ELF-1 (cell line): ENCODE measurements at regions not wholly inside any gene's neighbourhood (a gene's known extent, or its start where the extent isn't known, plus 50 kb on each side); places are given as distances from the start of the nearest gene placed in this dataset.
"Not testable (repeated sequence)": the region's sequence is repeated elsewhere in the genome, so short reads cannot be mapped to it uniquely, and the experiment has no call there.

Source experiments
- DNase-seq: peaks from one replicate; pipeline ENCODE4 v3.0.0-alpha.2; 2016; ENCODE audit warnings: low read depth, low spot score

DNA sequence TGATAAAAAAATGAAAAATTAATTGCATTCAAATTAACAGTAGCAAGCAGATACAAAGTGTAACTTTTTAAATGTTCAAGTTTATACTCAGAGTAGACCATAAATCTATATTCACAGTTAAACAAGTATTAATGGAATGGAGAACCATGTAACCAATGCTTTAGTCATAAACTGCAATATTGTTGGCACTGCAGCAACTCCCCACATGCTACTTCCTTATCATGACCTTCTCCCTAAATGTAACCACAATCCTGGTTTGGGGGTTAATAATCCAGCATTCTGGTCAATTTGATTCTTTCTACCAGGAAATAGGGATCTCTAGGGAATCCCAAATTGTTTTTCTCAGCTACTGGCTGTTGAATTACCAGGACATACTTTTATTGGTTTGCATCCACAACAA lies 223.9 kb upstream of the DCAF8L1 start:
- DNase-seq = no peak

DNA sequence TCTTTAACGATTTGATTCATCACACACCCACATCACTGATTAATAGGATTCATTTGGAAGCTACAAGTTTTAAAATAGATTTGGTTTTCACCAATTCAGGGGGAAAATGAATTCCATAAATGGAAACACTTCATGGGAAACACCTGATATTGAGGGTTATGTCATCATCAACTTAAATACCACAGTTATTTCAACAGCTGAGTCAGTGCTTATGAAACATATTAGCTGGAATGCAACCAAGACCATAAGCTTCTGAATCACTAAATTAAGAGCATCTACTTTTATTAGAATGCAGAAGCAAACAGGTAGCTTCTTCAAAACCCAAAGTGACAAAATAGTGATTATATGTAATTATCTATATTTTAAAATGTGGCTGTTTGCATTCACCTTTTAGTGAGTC lies 207.8 kb upstream of the DCAF8L1 start:
- DNase-seq = no peak

DNA sequence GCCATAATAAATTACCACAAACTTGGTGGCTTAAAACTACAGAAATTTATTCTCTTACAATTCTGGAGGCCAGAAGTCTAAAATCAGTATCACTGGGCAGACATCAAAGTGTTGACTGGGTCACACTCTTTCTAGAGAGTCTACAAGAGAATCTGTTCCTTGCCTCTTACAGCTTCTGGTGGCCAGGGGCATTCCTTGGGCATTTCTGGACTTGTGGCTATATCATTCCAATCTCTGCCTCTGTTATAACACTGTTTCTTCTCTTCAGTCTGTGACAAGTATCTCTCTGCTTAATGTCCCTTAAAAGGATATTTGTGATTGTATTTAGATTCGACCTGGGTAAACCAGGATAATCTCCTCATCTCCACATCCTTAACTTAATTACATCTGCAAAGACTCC lies 207.3 kb upstream of the DCAF8L1 start:
- no peak for DNase-seq

DNA sequence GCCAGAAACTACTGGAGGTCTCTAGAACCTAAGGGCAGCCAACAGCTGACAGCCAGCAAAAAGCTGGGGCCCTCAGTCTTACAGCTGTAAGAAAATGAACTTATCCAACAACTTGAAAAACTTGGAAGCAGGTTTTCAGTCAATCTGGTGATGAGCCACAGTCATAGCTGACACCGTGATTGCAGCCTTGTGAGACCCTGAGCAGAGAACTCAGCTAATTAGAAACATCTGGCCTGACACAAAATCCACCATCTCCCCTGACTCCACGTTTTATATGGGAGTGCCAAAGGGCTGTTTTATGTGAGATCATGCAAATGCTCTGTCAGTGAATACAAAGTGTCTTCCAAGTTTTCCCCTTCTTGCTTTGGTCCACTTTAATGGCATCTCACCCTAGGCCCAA lies 198.8 kb upstream of the DCAF8L1 start:
- no peak for DNase-seq

DNA sequence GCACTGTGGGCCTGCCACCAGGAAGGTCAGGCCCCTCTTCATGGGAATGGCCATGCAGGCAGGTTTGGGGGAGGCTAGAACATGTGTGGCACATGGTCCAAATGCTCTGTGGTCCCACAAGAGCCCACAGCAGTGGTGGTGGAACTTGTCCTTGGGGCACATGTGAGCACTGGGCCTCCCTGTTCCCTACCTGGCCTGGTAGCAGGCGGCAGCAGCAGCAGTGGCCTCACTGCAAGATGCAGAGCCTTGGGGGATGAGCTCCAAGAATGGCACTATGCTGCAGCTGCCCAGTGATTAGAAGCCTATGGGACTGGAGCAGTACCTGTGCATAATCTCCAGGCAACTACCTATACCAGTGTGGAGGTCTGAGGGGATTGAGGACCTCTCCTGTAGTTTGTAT lies 197.0 kb upstream of the DCAF8L1 start:
- DNase-seq = no peak

DNA sequence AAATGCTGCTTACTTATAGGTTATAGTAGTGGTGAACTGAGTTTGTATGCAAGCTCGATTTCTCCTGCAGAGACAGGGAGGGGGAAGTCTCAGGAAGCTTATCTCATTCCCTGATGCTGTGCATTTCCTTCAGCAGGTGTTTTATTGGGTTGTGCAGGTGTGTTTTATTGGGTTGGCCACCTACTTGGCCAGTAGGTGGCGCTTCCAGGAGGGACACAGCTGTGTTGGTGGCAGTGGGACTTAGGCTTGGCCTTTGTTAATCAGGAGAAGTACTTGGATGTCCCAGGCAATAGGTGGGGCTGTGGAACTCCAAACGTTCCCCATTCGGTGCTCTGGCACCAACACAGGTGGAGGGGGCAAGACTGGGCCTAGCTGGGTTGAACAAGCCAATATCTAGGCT lies 196.0 kb upstream of the DCAF8L1 start:
- peak; percentile 88 for DNase-seq

DNA sequence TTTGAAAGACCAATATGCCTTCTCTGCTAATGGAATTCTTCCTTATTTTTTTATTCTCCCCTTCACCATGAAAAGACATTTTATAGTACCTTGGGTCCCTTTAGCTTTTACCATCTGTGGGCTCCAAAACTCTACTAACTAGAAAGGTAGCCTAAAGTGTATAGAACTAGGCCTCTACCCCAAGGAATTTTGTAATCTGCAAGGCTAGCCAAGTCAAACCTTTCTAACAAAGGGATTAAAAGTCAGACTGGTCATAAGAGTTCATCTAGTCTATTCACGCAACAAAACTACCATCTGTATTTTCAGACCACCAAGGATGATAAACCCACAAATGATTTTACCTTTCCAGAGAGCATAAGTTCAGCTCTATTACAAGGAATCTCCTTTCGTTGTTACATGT lies 189.5 kb upstream of the DCAF8L1 start:
- no peak for DNase-seq

DNA sequence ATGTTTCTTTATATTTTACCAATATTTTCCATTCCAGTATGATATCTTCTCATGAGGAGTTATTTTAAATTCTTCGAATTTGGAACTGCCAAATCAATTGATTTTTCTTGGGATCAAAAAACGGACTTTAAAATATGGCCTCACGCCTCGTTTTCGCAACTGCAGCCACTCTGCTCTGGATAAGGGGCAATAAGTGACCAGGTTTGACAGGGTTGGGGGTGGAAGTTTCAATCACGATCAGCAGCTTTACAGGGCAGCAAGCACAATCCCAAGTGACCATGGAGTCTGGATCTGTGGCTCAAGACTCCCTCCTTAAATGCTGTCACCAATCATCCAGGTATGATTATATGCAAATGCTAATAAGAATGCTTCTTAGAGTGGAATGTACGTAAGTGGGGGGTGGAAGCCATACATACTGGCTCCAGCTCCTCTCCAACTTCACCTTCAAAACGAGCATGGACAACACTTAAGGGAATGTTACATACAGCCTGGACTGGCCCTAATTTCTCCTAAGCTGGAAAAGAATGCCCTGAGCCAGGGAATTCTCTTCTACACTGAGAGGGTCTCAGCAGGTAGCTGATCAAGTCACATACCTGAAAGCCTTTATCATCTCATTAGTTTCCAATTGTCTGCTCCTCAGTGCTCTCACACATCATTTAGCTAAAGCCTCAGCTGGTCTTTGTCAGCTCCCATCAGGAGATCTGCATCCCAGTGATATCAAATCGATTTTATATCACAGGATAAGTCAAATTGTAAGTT lies 176.9 kb upstream of the DCAF8L1 start:
- DNase-seq = peak; percentile 28

DNA sequence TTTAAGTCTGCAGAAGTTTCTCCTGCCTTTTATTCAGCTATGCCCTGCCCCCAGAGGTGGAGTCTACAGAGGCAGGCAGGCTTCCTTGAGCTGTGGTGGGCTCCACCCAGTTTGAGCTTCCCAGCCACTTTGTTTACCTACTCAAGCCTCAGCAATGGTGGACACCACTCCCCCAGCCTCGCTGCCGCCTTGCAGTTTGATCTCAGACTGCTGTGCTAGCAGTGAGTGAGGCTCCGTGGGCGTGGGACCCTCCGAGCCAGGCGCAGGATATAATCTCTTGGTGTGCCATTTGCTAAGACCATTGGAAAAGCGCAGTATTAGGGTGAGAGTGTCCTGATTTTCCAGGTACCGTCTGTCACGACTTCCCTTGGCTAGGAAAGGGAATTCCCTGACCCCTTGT lies 171.0 kb upstream of the DCAF8L1 start:
- DNase-seq = not testable (repeated sequence)

DNA sequence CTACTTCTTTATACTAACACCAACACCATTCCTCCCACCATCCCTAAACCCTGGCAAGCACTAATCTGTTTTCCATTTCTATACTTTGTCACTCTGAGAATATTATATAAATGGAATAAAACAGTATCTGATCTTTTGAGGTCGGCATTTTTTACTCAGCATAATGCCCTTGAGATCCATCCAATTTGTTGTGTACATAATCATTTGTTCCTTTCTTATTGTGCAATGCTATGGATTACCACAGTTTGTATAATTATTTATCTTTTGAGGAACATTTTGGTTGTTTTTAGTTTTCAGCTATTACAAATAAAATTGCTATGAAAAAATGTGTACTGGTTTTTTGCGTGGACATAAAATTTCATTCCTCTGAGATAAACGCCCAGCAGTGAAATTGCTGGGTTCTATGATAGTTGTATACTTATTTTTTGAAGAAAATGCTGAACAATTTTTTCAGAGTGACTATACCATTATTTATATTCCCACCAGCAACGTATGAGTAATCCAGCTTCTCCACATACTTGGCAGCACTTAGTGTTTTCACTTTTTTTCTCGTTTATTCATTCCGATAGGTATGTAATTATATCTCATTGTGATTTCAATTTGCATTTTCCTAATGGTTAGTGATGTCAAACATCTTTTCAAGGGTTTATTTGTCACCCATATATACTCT lies 154.3 kb upstream of the DCAF8L1 start:
- DNase-seq = no peak

DNA sequence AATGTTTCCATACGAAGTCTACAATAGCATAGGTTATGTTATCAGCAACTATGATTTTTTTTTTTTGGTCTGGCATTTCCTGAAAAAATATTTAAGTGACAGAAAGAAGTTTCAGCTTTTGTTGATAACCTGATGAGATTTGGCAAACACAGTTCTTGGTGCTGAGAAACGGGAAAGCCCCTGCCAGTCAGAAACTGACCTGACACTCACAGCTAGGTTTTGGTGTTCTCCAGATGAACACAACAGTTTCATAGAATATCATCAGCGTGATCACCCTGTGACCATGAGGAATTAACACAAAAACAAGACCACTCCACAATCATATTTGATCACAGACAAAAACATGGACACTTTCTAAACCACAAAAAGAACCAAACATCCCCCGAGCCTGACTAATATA lies 152.5 kb upstream of the DCAF8L1 start:
- DNase-seq = no peak

DNA sequence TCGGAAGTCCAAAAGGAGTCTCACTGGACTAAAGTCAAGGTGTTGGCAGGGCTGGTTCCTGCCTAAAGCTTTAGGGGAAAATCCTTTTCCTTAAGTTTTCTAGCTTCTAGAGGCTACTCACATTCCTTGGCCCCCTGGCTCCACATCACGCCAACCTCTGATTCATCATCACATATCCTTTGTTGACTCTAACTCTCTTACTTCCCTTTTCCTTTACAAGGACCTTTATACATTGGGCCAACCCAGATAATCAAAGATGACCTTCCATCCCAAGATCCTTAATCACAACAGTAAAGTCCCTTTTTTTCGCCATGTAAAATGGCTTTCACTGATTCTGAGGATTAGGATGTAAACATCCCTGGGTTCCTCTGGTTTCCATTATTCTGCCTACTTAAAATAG lies 146.4 kb upstream of the DCAF8L1 start:
- DNase-seq = no peak

DNA sequence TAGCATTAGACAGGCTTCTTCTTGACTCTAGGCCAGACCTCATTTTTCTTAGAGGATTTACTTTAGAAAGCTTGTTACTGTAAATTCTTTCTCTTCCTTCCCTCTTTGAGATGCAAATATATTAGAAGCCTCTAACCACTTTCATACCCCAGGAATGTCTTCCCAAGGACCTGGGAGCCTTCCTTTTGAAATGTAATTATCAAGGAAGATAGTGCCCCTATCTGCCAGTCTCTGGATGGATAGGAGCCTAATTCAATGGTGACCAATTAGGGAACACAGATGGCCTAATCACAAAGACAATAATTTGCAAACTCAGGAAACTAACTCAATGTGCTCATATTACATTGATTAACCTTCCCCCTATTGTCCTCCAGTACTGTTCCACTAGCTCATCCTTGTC lies 145.6 kb upstream of the DCAF8L1 start:
- peak; percentile 69 for DNase-seq

DNA sequence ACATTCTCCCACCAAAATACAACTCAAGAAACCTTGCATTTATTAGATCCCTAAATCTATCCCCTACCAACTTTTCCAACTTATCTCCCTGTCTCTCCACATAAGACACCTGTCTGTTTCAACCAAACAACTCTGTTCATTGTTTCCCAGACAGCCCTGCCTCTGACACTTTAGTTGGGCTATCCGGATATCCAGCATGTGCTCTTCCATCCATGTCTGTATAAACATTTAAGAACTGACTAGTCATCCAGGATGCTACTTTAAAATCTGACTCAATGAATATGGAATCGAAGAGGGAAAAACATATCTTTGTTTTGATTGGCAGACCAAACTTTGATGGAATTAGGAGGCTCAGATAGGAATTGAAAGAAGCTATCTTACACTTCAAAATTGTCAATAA lies 143.2 kb upstream of the DCAF8L1 start:
- DNase-seq = no peak

DNA sequence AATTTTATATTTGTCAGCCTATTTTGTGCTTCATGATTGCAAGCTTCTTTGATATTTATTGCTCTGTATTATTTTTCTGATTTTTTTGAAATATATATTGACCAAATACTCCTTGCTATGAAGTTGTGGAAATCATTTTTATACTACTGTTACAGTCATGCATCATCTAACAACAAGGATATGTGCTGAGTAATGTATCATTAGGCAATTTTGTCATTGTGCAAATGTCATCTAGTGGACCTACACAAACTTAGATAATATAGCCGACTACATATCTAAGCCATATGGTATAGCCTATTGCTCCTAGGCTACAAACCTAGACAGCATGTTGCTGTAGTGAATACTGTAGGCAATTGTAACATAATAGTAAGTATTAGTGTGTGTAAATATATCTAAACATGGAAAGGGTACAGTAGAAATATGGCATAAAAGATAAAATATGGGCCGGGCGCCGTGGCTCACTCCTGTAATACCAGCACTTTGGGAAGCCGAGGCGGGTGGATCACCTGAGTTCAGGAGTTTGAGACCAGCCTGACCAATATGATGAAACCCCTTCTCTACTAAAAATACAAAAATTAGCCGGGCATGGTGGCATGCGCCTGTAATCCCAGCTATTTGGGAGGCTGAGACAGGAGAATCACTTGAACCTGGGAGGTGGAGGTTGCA lies 139.5 kb upstream of the DCAF8L1 start:
- not testable (repeated sequence) for DNase-seq

DNA sequence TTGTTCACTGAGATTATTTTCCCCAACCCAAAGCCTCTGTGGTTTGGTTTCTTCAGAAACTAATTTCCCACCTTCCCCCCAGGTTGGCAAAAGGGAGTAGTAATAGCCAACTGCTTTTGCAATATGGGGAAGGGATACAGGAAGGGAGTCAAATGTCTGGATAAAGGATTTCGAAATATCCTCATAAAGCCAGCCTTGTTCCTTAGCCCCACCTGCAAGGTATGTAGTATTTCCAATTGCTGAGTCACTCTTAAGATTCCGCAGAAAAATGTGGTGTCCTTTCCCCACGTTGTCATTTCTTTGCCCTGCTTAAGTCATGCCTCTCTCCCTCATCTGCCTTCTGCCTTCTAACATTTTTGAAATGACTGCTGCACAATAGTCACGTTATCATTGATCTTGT lies 138.8 kb upstream of the DCAF8L1 start:
- DNase-seq = no peak

DNA sequence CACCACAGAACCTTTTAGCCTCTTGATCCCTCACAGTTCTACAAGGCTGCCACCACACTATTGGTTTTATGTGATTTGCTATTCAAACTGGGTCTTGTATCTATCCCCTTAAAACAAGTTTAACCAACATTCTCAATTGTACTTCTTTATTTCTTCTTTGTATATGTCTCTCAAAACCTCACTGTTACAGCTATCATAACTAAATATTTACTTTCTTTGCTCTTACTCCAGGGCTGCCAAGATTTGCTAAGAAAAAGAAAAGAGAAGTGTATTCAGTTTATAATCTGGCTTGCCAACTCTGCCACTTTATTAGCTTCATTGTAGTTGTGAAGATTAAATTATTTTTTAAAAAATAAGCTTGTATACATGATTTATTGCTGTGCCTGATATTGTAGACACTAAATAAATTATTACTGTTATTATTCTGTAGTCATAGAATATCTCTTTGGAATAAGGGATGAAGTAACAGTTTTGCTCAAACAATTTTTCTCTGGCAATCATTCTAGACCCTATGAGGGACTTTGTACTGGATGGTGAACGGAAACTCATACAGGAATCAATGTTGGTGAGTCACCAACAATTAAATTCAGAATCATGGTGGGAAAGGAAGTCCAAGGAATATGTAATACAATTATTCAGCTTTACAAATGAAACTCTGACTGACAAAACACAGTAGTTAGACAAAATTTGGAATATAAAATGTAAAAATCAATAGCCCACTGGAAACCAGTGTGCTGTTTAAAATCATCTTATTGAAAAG lies 127.1 kb upstream of the DCAF8L1 start:
- no peak for DNase-seq

DNA sequence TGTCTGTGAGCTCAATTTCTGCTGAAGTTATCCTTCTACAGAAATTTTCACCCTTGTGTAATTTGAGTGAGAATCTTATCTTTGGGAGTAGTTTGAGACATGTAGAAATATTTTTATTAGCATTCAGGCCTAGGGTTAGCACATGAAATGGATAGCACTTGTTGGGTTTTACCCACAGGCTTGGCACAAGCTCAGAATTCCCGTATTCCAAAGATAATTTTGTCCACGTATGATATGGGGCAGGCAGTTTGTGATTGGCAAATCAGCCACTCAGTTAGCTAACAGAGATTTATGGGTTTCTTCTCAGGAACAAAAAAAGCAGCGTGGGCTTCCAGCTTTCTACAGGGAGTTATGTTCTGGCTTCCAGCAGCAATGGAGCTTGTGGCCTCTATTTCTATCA lies 117.9 kb upstream of the DCAF8L1 start:
- DNase-seq = no peak

DNA sequence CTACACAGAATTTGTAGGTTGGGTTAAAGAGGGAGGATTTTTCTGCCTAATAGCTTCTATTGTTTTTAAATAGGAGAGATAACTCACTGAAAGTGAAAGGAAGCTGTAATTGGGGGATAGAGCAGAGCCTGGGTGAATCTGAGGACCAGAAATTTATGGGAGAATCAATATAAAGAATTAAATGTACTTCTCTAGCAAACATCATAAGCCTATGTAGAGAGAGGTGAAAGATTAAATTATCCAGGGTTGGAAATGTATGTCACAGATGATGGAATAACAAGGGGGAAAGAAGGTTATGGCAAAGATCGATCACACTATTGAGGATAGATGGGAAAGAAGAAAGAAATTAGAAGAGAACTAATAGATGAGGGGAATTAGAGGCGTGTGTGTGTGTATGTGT lies 104.4 kb upstream of the DCAF8L1 start:
- DNase-seq = no peak

DNA sequence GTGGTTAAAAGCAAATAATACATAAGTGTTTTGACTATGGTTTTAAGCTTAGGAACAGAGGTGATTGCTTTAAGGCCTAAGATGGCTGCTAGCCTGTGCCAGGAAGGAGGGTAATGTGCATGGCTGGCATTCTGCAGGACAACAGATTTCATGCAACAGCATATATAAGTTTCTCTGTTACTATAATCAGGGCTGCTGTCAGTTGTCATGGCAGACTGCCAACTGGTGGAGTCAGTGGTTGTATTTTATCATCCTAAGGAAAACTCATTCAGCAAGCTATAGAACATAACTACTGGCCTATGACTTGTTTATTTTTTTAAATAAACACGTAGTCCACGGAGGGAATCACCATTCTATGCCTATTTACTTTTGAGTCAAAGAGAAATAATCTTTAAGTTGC lies 77.7 kb upstream of the DCAF8L1 start:
- DNase-seq = no peak

DNA sequence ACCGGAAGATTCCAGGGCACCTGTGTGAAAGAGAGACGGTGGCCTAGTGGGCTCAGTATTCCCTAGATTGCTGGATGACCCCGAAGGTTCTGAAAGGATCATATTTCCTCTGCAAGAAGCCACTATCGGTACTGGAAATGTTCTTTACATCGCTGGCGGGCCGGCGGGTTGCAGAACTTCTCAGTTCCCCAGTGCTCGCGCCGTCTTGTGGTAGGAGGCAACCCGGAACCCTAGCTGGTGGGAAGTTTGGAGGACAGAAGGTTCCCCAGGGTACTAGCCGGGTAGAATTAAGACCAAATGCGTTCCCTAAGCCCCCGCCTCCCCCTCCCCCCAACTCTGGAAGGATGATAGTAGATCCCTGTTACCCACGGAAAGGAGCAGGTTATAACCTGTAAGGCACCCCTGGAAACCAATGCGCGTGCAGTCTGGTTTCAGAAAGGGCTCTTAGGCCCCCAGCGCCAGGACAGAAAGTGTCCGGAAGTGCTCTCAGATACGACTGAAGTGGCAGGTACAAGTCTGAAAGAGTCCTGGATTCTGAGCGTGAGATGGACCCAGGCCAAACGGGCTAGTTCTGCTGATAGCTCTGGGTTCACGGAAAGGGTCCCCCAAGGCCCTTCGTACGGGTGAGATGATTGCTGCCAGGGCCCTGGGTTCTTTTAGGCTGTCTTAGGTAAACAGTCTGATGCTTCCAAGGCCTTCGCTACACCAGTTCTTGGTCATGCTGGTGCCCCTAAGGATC lies 61.7 kb upstream of the DCAF8L1 start:
- DNase-seq = no peak

DNA sequence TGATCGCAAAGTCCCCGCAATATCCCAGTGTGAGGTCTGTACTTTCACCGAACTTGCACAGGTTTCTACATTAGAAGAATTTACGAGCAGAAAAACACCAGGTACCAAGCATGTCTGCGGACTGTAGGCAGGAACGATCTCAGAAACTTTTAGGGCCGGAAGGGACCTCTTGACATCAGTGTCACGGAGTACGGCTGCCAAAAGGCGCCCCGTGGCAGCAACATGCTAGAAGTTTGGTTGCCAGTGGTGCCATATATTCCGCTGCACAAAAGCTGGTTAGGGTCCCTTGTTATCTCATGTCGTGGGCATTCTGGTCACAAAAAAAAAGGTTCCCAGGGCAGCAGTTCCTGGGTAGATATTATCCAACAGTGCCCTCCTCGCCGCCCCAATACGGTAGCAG lies 61.0 kb upstream of the DCAF8L1 start:
- DNase-seq = no peak
